Inferior parietal cortex (tissue), 1 donor: ENCODE measurements at regions not wholly inside any gene's neighbourhood (a gene's known extent, or its start where the extent isn't known, plus 50 kb on each side); places are given as distances from the start of the nearest gene placed in this dataset.
"Not testable (repeated sequence)": the region's sequence is repeated elsewhere in the genome, so short reads cannot be mapped to it uniquely, and the experiment has no call there.

Experiments
- DNase-seq: peaks from one replicate; pipeline ENCODE4 v3.0.0-alpha.2; 2016; ENCODE audit errors: extremely low spot score

GRCh38 chr4:133594390-133595207, 445.5 kb downstream of the PCDH10 start:
- DNase-seq: no peak

- DNase-seq: no peak
Observed at GRCh38 chr4:133593764-133594163, 444.7 kb downstream of the PCDH10 start.

- DNase-seq: no peak
Observed at GRCh38 chr4:133592591-133592990, 443.5 kb downstream of the PCDH10 start.

- no peak for DNase-seq
Observed at GRCh38 chr4:133592106-133592505, 443.0 kb downstream of the PCDH10 start.

GRCh38 chr4:133588306-133588705, 439.2 kb downstream of the PCDH10 start:
- DNase-seq: no peak

- no peak for DNase-seq
Observed at GRCh38 chr4:133585323-133585722, 436.2 kb downstream of the PCDH10 start.

- no peak for DNase-seq
Observed at GRCh38 chr4:133584714-133585113, 435.6 kb downstream of the PCDH10 start.

- no peak for DNase-seq
Observed at GRCh38 chr4:133581996-133582619, 433.0 kb downstream of the PCDH10 start.

GRCh38 chr4:133574248-133574647, 425.2 kb downstream of the PCDH10 start:
- DNase-seq: no peak

GRCh38 chr4:133565379-133565778, 416.3 kb downstream of the PCDH10 start:
- DNase-seq: no peak

GRCh38 chr4:133559987-133560386, 410.9 kb downstream of the PCDH10 start:
- DNase-seq: no peak

- DNase-seq: no peak
Observed at GRCh38 chr4:133555671-133556070, 406.6 kb downstream of the PCDH10 start.

GRCh38 chr4:133550436-133550835, 401.3 kb downstream of the PCDH10 start:
- no peak for DNase-seq

- DNase-seq: no peak
Observed at GRCh38 chr4:133544097-133544496, 395.0 kb downstream of the PCDH10 start.

GRCh38 chr4:133537780-133538281, 388.7 kb downstream of the PCDH10 start:
- no peak for DNase-seq

GRCh38 chr4:133534224-133534623, 385.1 kb downstream of the PCDH10 start:
- not testable (repeated sequence) for DNase-seq

- no peak for DNase-seq
Observed at GRCh38 chr4:133524369-133524768, 375.3 kb downstream of the PCDH10 start.

- DNase-seq: no peak
Observed at GRCh38 chr4:133513901-133514300, 364.8 kb downstream of the PCDH10 start.

GRCh38 chr4:133498149-133498548, 349.1 kb downstream of the PCDH10 start:
- no peak for DNase-seq

GRCh38 chr4:133493776-133494175, 344.7 kb downstream of the PCDH10 start:
- DNase-seq: no peak

- no peak for DNase-seq
Observed at GRCh38 chr4:133493241-133493640, 344.1 kb downstream of the PCDH10 start.

GRCh38 chr4:133484287-133484686, 335.2 kb downstream of the PCDH10 start:
- DNase-seq: no peak

GRCh38 chr4:133483600-133484246, 334.6 kb downstream of the PCDH10 start:
- peak; percentile 42 for DNase-seq
